Caco-2 (cell line): ENCODE measurements at regions not wholly inside any gene's neighbourhood (a gene's known extent, or its start where the extent isn't known, plus 50 kb on each side); places are given as distances from the start of the nearest gene placed in this dataset.
"Not testable (repeated sequence)": the region's sequence is repeated elsewhere in the genome, so short reads cannot be mapped to it uniquely, and the experiment has no call there.

Experiments
- BruUV-seq: library from RNA; stranded (reverse); fragments of 400-500 nt; replicated peaks from 2 replicates; lab custom pipeline; 2021; lab: Mats Ljungman, UMichigan
- CTCF ChIA-PET: fragments of 300-600 bp; sonication (Branson Sonifier 250); formaldehyde crosslinking; loops from one replicate; lab custom pipeline; 2022; ENCODE audit warnings: antibody characterized with exemption; lab: Charles Lee
- POLR2A ChIA-PET: fragments of 300-600 bp; sonication (Branson Sonifier 250); formaldehyde crosslinking; loops from one replicate; lab custom pipeline; 2022; ENCODE audit warnings: antibody characterized with exemption; lab: Charles Lee
- DNase-seq, 2 experiments: peaks; one replicate each; pipeline versions ENCODE4 v3.0.0 to v3.0.0-alpha.2; 2020 to 2022
- H3K27me3 ChIP-seq: replicated peaks from 2 replicates; pipeline ENCODE4 v1.6.0; 2011; ENCODE audit warnings: low read length; ENCODE audit not compliant: control insufficient read depth, insufficient read depth
- H3K36me3 ChIP-seq: 2 replicates; pipeline ENCODE4 v1.5.1; 2011; ENCODE audit warnings: low read length; ENCODE audit not compliant: control insufficient read depth, insufficient read depth
- H3K4me1 ChIP-seq: fragments of 250-450 bp; sonication (Bioruptor Pico); 2 replicates; pipeline ENCODE4 v1.5.1; 2020; ENCODE audit warnings: mild to moderate bottlenecking
- H3K4me3 ChIP-seq: 2 replicates; pipeline ENCODE4 v1.5.1; 2011; ENCODE audit warnings: low read depth, mild to moderate bottlenecking, control low read depth, low read length
- H3K9me3 ChIP-seq: fragments of 250-450 bp; sonication (Bioruptor Pico); 2 replicates; pipeline ENCODE4 v1.5.1; 2020; ENCODE audit warnings: mild to moderate bottlenecking, moderate library complexity
- H3K27ac Mint-ChIP-seq: one replicate; pipeline ENCODE4 v1.8.0; 2022; ENCODE audit warnings: mixed read lengths; ENCODE audit not compliant: unreplicated experiment
- H3K27me3 Mint-ChIP-seq: one replicate; pipeline ENCODE4 v1.8.0; 2022; ENCODE audit warnings: mixed read lengths; ENCODE audit not compliant: insufficient read depth, unreplicated experiment
- H3K36me3 Mint-ChIP-seq: one replicate; pipeline ENCODE4 v1.8.0; 2022; ENCODE audit warnings: mild to moderate bottlenecking, mixed read lengths; ENCODE audit not compliant: insufficient read depth, unreplicated experiment
- H3K4me1 Mint-ChIP-seq: one replicate; pipeline ENCODE4 v1.8.0; 2022; ENCODE audit warnings: low read depth, mixed read lengths; ENCODE audit not compliant: unreplicated experiment
- H3K4me3 Mint-ChIP-seq: one replicate; pipeline ENCODE4 v1.8.0; 2022; ENCODE audit warnings: mild to moderate bottlenecking, moderate library complexity, mixed read lengths; ENCODE audit not compliant: unreplicated experiment
- H3K9me3 Mint-ChIP-seq: one replicate; pipeline ENCODE4 v1.8.0; 2022; ENCODE audit warnings: mixed read lengths; ENCODE audit not compliant: unreplicated experiment
- intact Hi-C: fragments of 100-400 bp; cut with micrococcal nuclease; formaldehyde crosslinking; loops from one replicate; pipeline ENCODE4 v1.10.0; 2022; ENCODE audit not compliant: unreplicated experiment
- TF ChIP-seq, protein P1 (sequence below), 2 experiments: fragments of 200-600 bp in 1 of 2; IDR thresholded peaks; 1 replicate in 1 of 2; 2 replicates in 1 of 2; pipeline versions ENCODE4 v1.5.1 to v1.8.0; 2011 to 2022; ENCODE audit warnings: antibody characterized with exemption in 1 of 2, control low read depth in 1 of 2, inconsistent platforms in 1 of 2, low read depth in 1 of 2, low read length in 1 of 2, mild to moderate bottlenecking in 1 of 2, moderate library complexity in 1 of 2; ENCODE audit not compliant: insufficient read depth in 1 of 2, severe bottlenecking in 1 of 2, unreplicated experiment in 1 of 2

DNA sequence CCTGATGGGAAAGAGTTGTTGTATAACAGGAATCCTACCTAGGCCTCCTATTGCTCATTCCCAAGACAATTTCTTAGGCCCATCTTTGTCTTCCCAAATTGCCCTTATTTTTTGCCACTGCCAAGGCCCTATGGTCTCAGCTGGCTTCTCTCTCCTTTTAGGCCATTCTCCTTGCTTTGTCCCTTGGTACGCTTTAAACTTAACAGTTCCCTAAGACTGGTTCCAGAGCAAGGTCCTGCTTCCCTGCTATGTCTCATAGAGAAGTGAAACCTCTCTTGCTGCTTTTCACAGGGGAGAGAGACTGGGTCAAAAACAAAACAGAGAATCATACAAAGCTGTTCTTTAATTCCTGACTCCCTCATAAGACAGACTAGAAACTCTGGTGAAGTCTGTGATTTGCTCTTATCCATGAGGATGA, 77.1 kb downstream of the XCL2 start:
- H3K36me3 Mint-ChIP-seq, result peaks cover under 1% of the 10 kb centered on the region
- peaks cover 36% of the 10 kb centered on the region for H3K4me1 Mint-ChIP-seq
- peaks cover 10% of the 10 kb centered on the region for H3K9me3 Mint-ChIP-seq
- Histone ChIP-seq H3K4me1 (peaks cover 28% of the 10 kb centered on the region), H3K27me3 (no peaks in the 10 kb centered on the region), H3K9me3 (0 out of 2 replicates have a peak, but pooled peaks cover 4% of the 10 kb centered on the region), H3K36me3 (no peaks in the 10 kb centered on the region), H3K4me3 (no peak overlapping the region)
- no peak for DNase-seq
- TF ChIP-seq, protein P1, sequence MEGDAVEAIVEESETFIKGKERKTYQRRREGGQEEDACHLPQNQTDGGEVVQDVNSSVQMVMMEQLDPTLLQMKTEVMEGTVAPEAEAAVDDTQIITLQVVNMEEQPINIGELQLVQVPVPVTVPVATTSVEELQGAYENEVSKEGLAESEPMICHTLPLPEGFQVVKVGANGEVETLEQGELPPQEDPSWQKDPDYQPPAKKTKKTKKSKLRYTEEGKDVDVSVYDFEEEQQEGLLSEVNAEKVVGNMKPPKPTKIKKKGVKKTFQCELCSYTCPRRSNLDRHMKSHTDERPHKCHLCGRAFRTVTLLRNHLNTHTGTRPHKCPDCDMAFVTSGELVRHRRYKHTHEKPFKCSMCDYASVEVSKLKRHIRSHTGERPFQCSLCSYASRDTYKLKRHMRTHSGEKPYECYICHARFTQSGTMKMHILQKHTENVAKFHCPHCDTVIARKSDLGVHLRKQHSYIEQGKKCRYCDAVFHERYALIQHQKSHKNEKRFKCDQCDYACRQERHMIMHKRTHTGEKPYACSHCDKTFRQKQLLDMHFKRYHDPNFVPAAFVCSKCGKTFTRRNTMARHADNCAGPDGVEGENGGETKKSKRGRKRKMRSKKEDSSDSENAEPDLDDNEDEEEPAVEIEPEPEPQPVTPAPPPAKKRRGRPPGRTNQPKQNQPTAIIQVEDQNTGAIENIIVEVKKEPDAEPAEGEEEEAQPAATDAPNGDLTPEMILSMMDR (IDR thresholded peaks at IDR 0.05; ENCODE audit: insufficient read depth in 1 of 2, low read depth in 1 of 2, low read length in 1 of 2, severe bottlenecking in 1 of 2, unreplicated experiment in 1 of 2), result no peak
- ChIA-PET POLR2A (no interaction called here), CTCF (no interaction called here)
- no peak overlapping the region for H3K4me3 Mint-ChIP-seq
- intact Hi-C loops, result no loop called here
- no TSS peak for BruUV-seq
- H3K27me3 Mint-ChIP-seq, result no peaks in the 10 kb centered on the region
- no peak overlapping the region for H3K27ac Mint-ChIP-seq

DNA sequence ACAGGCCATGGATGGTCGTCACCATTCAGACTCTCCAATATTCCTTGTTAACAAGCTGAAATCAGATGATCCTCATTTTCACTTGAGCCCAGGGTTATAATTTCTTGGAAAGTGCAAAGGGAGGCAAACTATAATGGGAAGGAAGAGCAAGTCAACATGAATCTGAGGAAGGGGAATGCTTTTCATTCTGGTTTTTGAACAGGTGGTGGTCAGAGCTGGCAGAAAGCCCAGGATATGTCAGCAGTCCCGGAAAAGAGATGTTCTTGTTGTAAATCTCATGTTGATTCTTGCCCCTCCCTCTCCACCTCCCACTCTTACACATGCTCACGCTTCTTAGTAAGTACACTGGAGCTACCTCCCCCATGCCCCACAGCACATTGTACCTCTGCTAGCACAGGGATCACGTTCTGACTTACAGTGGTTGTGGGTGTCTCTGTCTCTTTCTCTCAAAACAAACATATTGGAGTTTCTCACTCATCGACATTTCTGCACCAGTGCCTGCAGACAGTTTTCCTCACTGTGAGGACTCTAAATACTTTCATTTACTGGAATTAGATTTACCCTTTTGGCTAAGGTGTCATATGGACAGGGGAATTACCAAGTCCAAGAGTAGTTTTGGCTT, 77.6 kb downstream of the XCL2 start:
- Histone ChIP-seq H3K9me3 (0 out of 2 replicates have a peak, but pooled peaks cover 9% of the 10 kb centered on the region), H3K36me3 (no peaks in the 10 kb centered on the region), H3K27me3 (no peaks in the 10 kb centered on the region), H3K4me3 (no peak overlapping the region), H3K4me1 (peaks cover 27% of the 10 kb centered on the region)
- Mint-ChIP-seq H3K4me1 (peaks cover 34% of the 10 kb centered on the region), H3K27ac (no peak overlapping the region), H3K4me3 (no peak overlapping the region), H3K36me3 (peaks cover 5% of the 10 kb centered on the region), H3K27me3 (no peaks in the 10 kb centered on the region), H3K9me3 (peaks cover 15% of the 10 kb centered on the region)
- no TSS peak for BruUV-seq
- TF ChIP-seq, protein P1 (IDR thresholded peaks at IDR 0.05; ENCODE audit: insufficient read depth in 1 of 2, low read depth in 1 of 2, low read length in 1 of 2, severe bottlenecking in 1 of 2, unreplicated experiment in 1 of 2), result no peak
- CTCF ChIA-PET, result no interaction called here
- POLR2A ChIA-PET, result no interaction called here
- intact Hi-C loops, result no loop called here
- no peak for DNase-seq

DNA sequence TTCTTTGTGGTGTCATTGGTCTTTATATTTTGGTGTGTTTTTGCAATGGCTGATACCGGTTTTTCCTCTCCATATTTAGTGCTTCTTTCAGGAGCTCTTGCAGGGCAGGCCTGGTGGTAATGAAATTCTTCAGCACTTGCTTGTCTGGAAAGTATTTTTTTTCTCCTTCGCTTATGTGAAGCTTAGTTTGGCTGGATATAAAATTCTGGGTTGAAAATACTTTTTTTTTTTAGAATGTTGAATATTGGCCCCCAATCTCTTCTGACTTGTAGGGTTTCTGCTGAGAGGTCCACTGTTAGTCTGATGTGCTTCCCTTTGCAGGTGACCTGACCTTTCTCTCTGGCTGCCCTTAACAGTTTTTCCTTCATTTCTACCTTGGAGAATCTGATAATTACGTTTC, 82.7 kb downstream of the XCL2 start:
- H3K4me3 Mint-ChIP-seq, H3K27me3 Mint-ChIP-seq, BruUV-seq, H3K27ac Mint-ChIP-seq, H3K4me3 ChIP-seq, POLR2A ChIA-PET, H3K36me3 ChIP-seq, H3K27me3 ChIP-seq, H3K4me1 Mint-ChIP-seq, DNase-seq, intact Hi-C loops, CTCF ChIA-PET, H3K9me3 ChIP-seq, H3K4me1 ChIP-seq: not testable (repeated sequence)
- peaks cover 51% of the 10 kb centered on the region for H3K9me3 Mint-ChIP-seq
- peaks cover 25% of the 10 kb centered on the region for H3K36me3 Mint-ChIP-seq

DNA sequence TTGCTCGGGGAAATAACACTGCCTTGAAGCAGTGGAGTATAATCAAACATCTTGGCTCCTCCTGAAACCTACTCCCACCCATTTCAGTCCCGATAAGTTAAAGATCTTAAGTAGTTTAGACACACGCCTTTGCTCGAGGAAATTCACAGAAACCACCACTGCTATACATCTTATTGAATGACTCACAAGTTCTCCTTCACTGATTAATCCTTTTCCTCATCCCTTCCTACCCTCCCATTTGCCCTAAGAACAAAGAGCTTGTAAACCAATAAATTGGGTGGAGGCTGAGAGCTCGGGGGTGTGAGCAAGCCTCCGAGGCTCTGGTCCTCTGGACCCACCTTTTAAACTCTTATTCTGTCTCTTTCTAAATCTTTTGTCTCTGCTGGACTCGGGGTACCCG, 86.5 kb downstream of the XCL2 start:
- H3K9me3 ChIP-seq, H3K36me3 ChIP-seq, H3K4me3 Mint-ChIP-seq, DNase-seq, POLR2A ChIA-PET, intact Hi-C loops, H3K4me3 ChIP-seq, H3K27me3 ChIP-seq, H3K4me1 ChIP-seq, H3K4me1 Mint-ChIP-seq, H3K27me3 Mint-ChIP-seq, BruUV-seq, CTCF ChIA-PET: not testable (repeated sequence)
- H3K27ac Mint-ChIP-seq, result peak overlapping the region; percentile 10
- H3K36me3 Mint-ChIP-seq, result peaks cover 28% of the 10 kb centered on the region
- peaks cover 51% of the 10 kb centered on the region for H3K9me3 Mint-ChIP-seq
